SU-DHL-6 (cell line): ENCODE measurements at regions not wholly inside any gene's neighbourhood (a gene's known extent, or its start where the extent isn't known, plus 50 kb on each side); places are given as distances from the start of the nearest gene placed in this dataset.

ENCODE experiments used
- CTCF ChIP-seq: fragments of 200-600 bp; sonication (generic); IDR thresholded peaks from one replicate; pipeline ENCODE4 v1.5.1; 2017; ENCODE audit warnings: antibody characterized with exemption, mild to moderate bottlenecking, low read length, moderate library complexity; ENCODE audit not compliant: insufficient read depth, poor library complexity, severe bottlenecking
- EZH2phosphoT487 ChIP-seq: fragments of 200-600 bp; sonication (generic), shearing (Covaris generic); conservative IDR thresholded peaks from 2 replicates; pipeline ENCODE4 v1.6.1; 2018; ENCODE audit warnings: mild to moderate bottlenecking, antibody characterized with exemption, low read length, moderate library complexity, mixed read lengths

DNA sequence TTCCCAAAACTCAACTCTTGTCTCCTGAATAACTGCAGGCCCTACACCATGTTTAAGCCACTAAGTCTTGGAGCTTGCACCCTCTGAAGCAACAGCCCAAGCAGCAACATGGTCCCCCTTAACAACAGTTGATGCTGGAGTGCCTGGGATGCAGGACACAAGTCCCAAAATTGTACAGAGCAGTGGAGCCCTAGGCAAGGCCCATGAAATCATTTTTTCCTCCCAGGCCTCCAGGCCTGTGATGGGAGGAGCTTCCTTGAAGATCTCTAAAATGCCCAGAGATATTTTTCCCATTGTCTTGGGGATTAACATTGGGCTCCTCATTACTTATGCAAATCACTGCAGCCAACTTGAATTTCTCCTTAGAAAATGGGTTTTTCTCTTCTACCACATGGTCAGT lies 311.9 kb upstream of the EPHA3 start:
- TF ChIP-seq CTCF: no peak
- no peak for TF ChIP-seq EZH2phosphoT487
